ENCODE measurements at regions not wholly inside any gene's neighbourhood (a gene's known extent, or its start where the extent isn't known, plus 50 kb on each side); places are given as distances from the start of the nearest gene placed in this dataset.

GRCh38 chr4:157447195-157447594, 226.7 kb downstream of the GRIA2 start:
- intact Hi-C loops (cut with micrococcal nuclease; ENCODE audit: unreplicated experiment), result no loop called here
- H3K4me1 ChIP-seq (replicated peaks; ENCODE audit: insufficient read depth), result peaks cover 12% of the 10 kb centered on the region
- no peaks in the 10 kb centered on the region for H3K79me2 ChIP-seq (ENCODE audit: low read depth)
- 0 out of 2 replicates have a peak, but pooled peaks cover 6% of the 10 kb centered on the region for H3F3A ChIP-seq (ENCODE audit: insufficient read depth, low read depth)
- H3K9me3 ChIP-seq (ENCODE audit: insufficient read depth, low read depth), result peaks cover 6% of the 10 kb centered on the region; the same call in 1 of the 2 replicates
- no peak for DNase-seq
- H3K9me2 ChIP-seq (ENCODE audit: insufficient read depth), result no peaks in the 10 kb centered on the region
- H2AFZ ChIP-seq, result no peak overlapping the region
- BruUV-seq (replicated peaks), result no TSS peak
- H3K27ac ChIP-seq, result no peak overlapping the region
- no peak overlapping the region for H3K4me3 ChIP-seq
- ChIA-PET POLR2A (ENCODE audit: unreplicated experiment) (no interaction called here), CTCF (no interaction called here)
- H3K27me3 ChIP-seq (ENCODE audit: insufficient read depth, low read depth), result no peaks in the 10 kb centered on the region
- H4K20me1 ChIP-seq (ENCODE audit: insufficient read depth), result no peaks in the 10 kb centered on the region
- 0 out of 2 replicates have a peak overlapping the region, but pooled peaks have one; percentile 16 for H3K4me2 ChIP-seq
- H3K36me3 ChIP-seq (ENCODE audit: low read depth), result no peaks in the 10 kb centered on the region
- no peak for TF ChIP-seq EZH2 (IDR thresholded peaks at IDR 0.05; ENCODE audit: low read depth)
- TF ChIP-seq CTCF (conservative IDR thresholded peaks at IDR 0.05), result no peak

- Histone ChIP-seq H3K4me1 (replicated peaks; ENCODE audit: insufficient read depth) (peaks cover 12% of the 10 kb centered on the region), H4K20me1 (ENCODE audit: insufficient read depth) (no peaks in the 10 kb centered on the region), H3K9me3 (ENCODE audit: insufficient read depth, low read depth) (peaks cover 6% of the 10 kb centered on the region; the same call in 1 of the 2 replicates), H3K79me2 (ENCODE audit: low read depth) (no peaks in the 10 kb centered on the region), H3K9me2 (ENCODE audit: insufficient read depth) (no peaks in the 10 kb centered on the region), H3K4me2 (no peak overlapping the region), H3K4me3 (no peak overlapping the region), H3F3A (ENCODE audit: insufficient read depth, low read depth) (0 out of 2 replicates have a peak, but pooled peaks cover 6% of the 10 kb centered on the region), H2AFZ (no peak overlapping the region), H3K27me3 (ENCODE audit: insufficient read depth, low read depth) (no peaks in the 10 kb centered on the region), H3K36me3 (ENCODE audit: low read depth) (no peaks in the 10 kb centered on the region), H3K27ac (no peak overlapping the region)
- POLR2A ChIA-PET (ENCODE audit: unreplicated experiment), result no interaction called here
- intact Hi-C loops (cut with micrococcal nuclease; ENCODE audit: unreplicated experiment), result no loop called here
- no peak for DNase-seq
- no TSS peak for BruUV-seq (replicated peaks)
- TF ChIP-seq EZH2 (IDR thresholded peaks at IDR 0.05; ENCODE audit: low read depth) (no peak), CTCF (conservative IDR thresholded peaks at IDR 0.05) (no peak)
- CTCF ChIA-PET, result no interaction called here
Measured at GRCh38 chr4:157444014-157444413, 223.5 kb downstream of the GRIA2 start.

GRCh38 chr4:157443537-157443936, 223.0 kb downstream of the GRIA2 start:
- Histone ChIP-seq H3K4me3 (no peak overlapping the region), H3K9me2 (ENCODE audit: insufficient read depth) (no peaks in the 10 kb centered on the region), H3K79me2 (ENCODE audit: low read depth) (no peaks in the 10 kb centered on the region), H3F3A (ENCODE audit: insufficient read depth, low read depth) (0 out of 2 replicates have a peak, but pooled peaks cover 6% of the 10 kb centered on the region), H4K20me1 (ENCODE audit: insufficient read depth) (no peaks in the 10 kb centered on the region), H3K4me1 (replicated peaks; ENCODE audit: insufficient read depth) (peaks cover 12% of the 10 kb centered on the region), H2AFZ (no peak overlapping the region), H3K9me3 (ENCODE audit: insufficient read depth, low read depth) (peaks cover 6% of the 10 kb centered on the region; the same call in 1 of the 2 replicates), H3K27me3 (ENCODE audit: insufficient read depth, low read depth) (no peaks in the 10 kb centered on the region), H3K36me3 (ENCODE audit: low read depth) (no peaks in the 10 kb centered on the region), H3K4me2 (no peak overlapping the region), H3K27ac (no peak overlapping the region)
- ChIA-PET POLR2A (ENCODE audit: unreplicated experiment) (no interaction called here), CTCF (no interaction called here)
- BruUV-seq (replicated peaks), result no TSS peak
- intact Hi-C loops (cut with micrococcal nuclease; ENCODE audit: unreplicated experiment), result no loop called here
- no peak for TF ChIP-seq CTCF (conservative IDR thresholded peaks at IDR 0.05)
- no peak for TF ChIP-seq EZH2 (IDR thresholded peaks at IDR 0.05; ENCODE audit: low read depth)
- DNase-seq, result no peak

Data from PC-9 (cell line).